ENCODE measurements at regions not wholly inside any gene's neighbourhood (a gene's known extent, or its start where the extent isn't known, plus 50 kb on each side); places are given as distances from the start of the nearest gene placed in this dataset.
"Not testable (repeated sequence)": the region's sequence is repeated elsewhere in the genome, so short reads cannot be mapped to it uniquely, and the experiment has no call there.

DNA sequence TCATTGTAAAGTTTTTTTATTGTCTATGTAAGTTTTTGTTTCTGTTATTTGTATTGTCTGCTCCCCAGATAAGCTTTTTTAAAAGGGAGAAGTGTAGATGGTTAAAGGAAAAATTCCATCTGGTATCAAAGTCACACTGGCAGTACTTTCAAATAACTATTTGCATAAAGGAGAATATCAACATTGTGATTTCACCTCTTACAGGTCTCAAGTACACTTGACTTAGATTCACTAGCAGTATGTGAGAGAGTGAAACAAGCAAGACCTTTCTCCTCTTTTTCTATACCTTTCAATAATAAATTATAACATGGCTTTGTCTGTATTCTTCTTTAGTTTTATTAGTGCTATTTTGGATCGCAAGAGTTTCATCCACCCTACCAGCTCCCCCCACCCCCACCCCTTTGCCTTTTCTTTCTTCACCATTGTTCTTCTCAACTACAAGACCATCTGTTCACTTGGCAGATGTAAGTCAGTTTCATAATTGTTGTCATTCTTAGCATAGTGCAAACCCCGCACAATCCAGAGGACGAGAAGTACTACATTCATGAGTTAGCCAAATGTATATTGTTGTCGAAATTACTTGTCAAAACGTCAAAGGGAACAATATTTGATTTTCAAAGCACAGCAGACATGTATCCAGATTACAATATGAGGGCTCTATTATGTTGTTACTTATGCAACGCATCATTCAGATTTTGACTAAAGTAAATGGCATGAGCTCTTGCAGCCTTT lies 602.7 kb upstream of the FLRT2 start:
- DNase-seq = no peak

DNA sequence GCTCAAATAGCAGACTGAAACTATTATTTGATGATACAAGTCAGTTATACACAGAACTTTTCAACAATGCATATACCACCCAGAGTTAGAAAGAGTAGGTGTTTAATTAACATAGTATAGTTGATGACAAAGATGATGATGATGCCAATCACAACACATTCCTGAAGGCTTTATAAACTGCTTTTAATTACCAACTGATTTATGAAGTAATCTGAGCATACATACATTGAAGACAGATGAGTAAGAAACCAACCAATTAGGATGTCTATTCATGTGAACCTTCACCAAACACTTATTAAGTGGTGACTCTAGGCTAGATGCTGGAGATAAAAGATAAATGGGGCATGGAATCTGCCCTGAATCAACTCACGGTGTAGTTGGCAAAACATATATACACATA lies 600.9 kb upstream of the FLRT2 start:
- no peak for DNase-seq

DNA sequence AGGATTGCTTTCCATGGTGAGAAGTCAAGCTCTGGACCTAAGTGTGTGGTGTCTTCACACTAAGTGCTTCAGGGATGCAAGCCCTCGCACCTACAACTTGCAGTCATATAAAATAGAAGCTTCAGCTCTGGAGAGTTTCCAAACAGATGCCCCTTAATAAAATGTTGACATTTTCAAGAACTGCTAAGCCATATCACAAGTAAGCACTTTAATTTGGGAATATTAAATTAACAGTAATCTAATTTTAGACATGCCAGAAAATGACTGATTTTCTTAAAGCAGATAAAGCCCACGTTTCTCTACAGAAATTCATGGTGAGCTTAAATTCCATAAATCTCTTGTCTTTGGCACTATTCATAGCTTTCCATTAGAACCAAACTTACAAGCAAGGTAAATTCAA lies 600.1 kb upstream of the FLRT2 start:
- no peak for DNase-seq

DNA sequence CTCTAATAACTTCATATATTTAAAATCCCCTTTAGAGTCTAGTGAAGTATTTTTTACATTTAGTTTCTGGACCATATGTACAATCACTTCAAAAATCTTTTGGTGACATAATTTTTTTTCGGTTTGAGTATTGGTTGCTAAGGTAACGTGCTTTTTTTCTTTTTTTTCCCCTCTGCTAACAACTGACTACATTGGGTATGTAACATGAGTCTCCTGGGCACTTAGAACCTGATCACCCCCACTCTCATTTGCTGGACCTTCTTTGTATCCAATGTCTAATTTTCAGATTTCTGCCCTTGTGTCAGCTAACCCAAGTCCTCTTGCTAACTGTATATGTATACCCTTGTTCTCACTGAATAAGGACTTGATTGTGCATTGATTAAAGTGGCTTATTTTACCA lies 592.9 kb upstream of the FLRT2 start:
- DNase-seq = no peak

DNA sequence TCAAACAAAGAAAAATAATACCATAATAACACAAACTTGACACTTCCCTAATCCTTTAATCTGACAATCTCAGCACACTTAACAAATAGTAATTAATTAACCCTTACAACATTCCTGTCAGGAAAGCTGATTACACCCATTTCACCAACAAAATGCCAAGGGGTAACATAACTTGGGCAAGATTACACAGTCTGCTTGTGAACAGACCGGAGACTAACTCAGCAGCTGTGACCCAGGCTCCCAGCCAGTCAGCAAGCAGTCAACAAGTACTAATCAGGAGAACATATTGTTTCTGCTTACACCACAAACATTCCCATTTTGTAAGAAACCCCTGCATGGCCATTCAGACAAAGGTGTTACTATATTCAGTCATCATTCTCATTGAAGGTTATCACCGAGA lies 592.5 kb upstream of the FLRT2 start:
- DNase-seq = no peak

DNA sequence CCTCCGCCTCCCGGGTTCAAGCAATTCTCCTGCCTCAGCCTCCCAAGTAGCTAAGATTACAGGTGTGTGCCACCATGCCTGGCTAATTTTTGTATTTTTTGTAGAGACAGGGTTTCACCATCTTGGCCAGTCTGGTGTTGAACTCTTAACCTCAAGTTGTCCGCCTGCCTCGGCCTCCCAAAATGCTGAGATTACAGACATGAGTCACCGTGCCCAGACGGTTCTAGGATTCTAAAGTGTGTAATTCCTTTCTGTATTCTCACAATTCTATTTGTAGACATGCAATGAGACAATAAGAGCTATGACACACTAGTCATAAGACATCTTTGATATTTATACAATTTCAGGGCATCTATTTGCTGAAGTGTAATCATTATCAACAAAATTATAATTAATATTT lies 585.0 kb upstream of the FLRT2 start:
- not testable (repeated sequence) for DNase-seq

DNA sequence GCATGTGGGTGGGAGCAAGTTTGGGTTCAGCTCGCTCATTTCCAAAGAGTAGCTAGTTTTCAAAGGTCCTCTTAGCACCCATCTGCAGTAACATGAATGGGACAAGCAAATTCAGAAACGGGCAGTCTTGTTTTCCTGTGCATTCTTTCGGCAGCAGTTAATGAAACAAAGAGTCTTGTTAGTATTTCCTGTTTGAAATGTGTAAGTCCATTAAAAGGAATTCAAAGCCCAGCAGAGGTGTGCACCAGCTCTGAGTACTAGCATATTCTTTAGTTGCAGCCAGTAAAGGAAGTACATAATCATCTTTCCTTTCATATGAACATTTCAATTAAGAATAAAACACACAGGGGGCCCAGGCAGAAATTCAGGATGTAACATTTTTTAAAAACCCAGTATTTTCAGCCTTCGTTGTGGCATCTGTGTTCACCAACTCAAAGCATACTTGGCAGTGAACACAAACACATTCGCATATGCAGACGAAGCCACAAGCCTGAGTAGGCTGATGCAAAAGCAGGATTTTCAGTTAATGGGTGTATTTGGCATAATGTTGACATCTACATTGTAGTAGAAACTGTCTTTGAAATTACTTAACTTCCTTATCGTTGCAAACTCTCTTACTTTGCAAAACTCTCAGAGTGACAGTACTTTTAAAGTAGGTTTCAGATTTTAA lies 570.0 kb upstream of the FLRT2 start:
- no peak for DNase-seq

DNA sequence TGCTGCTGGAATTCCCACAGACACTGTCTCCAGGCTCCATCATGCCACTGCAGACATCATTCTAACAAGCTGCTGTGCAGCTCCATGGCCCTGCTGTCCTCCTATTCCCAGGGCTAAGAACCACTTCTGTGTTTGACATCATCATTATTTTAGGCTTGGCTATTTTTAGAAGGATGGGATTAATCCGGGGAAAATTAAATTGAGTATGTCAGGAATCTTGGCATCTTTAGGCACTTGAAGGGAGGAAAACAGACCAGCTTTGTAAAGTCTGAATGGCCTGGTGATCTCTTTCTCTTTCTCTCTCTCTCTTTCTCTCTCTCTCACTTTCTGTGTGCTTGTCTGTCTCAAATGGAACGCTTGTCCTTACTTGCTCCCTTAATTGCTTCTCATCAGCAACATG lies 568.3 kb upstream of the FLRT2 start:
- DNase-seq = no peak

DNA sequence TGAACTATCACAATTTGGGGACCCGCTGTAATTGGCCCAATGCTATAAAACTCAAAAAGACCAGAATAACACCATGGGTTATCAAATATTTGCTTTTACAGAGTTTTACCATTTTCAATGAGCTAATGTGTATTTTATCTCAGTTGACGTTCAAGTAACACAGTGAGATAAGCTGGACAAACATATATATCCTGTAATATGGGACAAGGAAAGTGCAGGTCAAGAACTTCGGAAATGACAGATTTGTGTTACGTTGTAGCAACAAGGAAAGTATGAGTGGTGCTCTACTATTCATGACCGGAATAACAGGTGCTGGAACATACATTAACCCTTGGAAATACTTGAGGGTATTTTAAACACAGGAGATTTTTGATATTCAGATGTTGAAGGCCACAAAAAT lies 566.4 kb upstream of the FLRT2 start:
- no peak for DNase-seq

DNA sequence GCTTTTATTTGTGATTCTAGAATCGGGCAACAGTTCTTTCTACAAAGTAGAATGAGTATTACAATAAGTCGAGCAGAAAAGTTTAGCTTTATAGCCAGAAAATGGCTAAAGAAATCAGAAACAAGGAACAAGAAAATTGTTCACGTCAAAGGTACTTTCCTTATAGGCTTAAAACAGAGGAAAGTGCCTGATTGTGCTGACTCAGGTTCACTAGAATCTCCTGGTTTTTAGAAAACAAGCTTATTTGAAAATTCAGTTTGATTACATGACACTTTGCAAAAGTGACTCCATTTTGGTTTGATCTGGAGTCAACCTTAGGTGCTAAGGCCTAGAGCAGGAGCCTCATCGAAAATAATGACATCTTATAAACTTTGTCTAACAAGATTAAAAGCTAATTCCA lies 564.7 kb upstream of the FLRT2 start:
- no peak for DNase-seq

DNA sequence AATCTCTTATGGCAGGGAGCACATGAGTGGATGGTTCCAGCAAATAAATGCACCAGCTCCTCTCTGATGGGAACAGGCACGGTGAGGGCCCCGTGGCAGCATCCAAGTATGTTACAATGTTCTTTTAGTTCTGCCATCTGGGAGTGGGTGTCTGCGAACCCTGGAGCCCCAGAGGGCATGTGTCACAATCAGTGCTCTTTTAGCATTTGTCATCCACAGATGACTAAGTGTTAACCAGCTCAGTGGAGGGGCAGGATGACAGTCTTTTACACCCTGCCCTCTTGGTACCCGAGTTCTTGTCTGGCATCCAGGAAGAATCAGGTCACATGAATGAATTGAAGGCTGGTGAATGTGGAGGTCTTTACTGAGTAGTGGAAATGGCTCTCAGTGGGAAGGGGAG lies 560.4 kb upstream of the FLRT2 start:
- DNase-seq = no peak

DNA sequence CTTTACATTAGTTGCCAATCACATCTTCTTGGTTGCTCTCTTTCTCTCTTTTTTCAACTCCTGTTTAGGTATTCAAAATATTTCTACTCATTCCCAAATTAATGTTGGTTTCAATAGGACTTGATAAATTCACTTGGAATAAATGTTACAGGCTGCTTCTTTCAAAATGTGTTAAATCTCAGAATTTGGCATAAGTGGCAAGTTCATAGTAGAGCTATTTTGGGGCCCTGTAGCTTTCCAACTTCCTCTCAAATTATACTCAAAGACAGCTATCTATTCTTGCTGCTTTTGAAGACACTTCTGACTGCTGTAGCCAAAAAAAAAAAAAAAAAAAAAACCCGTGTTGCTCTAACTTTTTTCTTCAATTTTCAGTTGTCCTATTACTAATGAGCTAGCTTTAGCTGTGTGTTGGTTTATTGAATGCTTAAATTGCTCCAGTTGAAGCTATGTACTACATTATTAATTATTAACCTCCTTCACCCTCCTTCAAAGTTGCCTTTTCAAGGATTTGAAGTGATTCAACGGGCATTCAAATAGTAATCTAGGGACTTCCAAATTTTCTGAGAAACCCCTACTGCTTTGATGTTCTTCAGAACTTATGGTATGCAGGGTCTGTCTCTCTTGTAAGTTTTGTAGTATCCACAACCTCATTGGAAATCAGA lies 554.6 kb upstream of the FLRT2 start:
- no peak for DNase-seq

DNA sequence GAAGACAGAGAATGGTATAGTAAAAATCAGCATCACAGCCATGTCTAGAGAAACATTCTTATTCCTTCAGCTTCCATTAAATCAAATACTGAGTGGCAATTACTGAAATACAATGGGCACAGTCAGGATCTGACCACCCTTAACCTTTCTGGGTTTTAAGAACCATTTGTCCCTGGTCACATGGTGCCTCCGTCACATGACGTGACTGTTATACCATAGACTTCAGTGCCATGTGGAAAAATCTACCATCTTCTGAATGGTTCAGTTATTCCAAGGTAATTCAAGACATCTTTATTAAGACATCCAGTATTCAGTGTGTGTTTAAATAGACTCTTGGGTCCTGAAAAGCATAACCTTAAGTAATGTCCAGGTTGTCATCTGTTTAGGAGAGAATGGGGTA lies 553.1 kb upstream of the FLRT2 start:
- no peak for DNase-seq

DNA sequence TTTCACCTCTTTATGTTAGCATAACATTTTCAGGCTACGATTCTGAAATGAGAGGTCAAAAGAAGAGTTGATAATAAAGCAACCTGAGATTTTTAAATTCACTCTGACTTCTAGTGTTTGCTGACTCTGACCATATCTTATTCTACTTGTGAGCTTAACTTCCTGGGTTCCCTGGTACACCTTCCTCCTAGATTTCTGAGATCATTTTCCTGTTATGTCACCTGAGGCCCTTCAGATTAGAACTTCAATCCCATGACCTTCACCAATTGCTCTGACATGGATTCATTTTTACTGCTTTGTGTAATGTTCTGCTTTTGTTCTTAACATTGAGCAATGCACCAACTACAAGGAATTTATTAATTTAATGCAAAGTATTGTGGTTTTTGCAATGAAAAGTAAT lies 542.9 kb upstream of the FLRT2 start:
- DNase-seq = no peak

DNA sequence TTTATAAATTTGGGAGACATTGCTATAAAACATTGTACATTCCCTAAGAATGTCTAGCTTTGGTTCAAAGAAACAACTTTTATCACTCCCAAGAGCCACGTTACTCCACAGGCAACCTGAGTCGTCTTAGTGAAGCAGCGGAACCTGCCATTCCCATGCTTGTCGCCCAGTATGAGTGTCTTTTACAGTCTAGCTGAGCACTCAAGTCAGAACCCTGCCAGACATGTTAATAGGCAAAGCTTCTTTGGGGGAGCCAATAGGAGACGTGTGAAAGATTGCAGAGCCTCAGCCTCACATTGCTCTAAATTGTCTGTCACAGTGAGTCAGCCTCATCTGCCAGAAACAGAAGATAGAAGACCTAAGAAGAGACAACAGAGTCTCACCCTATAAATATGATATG lies 541.6 kb upstream of the FLRT2 start:
- DNase-seq = no peak

DNA sequence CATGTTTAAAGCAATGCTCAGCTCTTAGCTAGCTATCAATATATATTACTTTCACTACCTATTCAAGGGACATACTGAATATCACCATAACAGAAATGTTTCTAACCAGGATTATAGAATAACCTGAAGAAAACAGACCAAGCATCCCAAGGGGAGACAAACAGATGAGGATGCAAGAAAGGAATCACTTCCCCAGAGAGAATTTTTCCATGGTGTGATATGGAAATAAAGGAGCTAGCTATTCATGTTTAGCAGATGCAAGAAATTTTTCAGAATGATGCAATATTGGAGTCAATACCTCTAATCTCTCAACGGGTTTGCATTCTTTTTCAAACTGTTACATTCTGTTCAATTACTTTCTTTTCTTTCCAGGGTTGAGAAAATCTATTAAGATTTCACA lies 538.9 kb upstream of the FLRT2 start:
- DNase-seq = no peak

DNA sequence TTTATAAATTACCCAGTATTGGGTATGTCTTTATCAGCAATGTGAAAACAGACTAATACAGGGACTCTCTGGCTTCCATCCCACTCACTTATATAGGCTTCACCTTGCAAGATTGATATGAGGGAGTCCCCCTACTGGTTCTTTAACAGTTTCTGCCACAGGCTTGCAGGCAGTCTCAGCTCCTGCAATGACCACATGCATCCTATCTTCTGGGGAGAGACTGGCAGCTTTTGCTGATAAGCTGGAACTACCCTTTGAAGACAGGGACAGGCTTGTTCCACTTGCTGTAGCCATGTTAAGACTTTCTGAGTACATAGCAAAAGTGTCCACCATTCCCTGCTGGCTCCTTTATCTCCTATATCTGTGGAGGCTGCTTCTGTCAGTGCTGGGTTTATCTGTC lies 531.7 kb upstream of the FLRT2 start:
- DNase-seq = no peak

DNA sequence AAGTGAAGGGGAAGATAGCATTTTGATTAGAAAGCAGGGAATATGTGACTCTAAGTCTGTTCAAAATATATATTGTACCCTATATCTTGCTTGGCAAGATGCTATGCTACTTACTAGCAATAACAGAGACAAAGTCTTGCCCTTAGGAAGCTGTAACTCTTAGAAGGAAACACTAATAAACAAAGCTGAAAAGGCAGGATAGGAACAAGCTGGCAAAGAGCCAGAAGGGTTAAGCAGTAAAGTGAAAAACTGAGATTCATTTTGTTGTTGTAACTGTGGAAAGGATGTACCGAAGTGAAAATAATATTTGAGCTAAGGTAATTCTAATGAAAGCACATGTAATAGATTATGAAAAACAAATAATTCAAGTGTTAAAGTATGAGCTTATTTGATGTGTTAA lies 527.1 kb upstream of the FLRT2 start:
- no peak for DNase-seq

DNA sequence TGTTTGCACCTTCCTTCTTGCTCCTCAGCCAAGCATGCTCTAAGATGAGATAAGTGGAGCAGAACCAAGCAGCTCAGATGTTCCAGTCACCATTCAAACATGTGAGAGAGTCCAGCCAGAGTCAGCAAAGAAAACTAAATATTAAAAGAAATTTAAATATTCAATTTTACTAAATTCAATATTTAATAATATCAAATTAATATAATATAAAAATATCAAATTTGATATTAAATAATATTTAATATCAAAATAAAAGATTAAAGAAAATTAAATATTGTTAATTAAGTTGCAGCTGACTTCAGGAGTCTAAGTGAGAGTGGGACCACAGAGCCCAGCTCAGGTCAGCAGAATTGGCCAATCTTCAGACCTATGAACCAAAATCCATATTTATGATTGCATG lies 526.1 kb upstream of the FLRT2 start:
- DNase-seq = no peak

DNA sequence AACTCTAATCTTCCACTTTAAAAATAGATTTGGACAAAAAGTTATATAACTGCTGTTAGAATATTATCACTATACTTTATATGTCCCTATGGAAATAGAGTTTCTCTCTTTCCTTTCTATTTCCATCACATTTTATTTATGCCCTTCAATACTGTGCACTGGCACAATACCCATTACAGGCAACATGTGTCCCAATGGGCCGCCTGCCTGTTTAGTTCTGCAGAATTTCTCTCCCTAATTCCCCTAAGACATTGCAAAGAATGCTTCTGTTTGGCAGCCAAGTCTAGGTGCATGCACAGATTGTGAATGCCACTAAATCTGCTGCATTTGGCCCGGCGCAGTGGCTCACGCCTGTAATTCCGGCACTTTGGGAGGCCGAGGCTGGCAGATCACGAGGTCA lies 520.4 kb upstream of the FLRT2 start:
- DNase-seq = no peak

DNA sequence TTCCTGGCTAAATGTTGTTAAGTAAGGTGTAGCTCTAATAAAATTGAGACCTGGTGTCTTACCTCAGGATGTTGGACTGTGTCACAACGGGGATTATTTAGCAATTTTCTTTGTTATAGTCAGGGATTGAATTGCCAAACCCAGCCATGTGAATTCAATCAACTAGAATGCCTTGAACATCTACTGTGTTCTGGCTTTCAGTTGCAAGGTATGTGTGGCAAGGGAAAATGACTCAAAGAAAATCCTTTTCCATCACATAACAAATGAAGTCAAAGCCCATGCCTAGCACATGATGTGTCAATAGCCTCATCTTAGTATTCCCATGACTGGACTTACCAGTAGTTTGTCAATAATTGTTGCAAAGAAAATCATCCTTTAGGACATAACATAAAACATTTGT lies 519.8 kb upstream of the FLRT2 start:
- no peak for DNase-seq

DNA sequence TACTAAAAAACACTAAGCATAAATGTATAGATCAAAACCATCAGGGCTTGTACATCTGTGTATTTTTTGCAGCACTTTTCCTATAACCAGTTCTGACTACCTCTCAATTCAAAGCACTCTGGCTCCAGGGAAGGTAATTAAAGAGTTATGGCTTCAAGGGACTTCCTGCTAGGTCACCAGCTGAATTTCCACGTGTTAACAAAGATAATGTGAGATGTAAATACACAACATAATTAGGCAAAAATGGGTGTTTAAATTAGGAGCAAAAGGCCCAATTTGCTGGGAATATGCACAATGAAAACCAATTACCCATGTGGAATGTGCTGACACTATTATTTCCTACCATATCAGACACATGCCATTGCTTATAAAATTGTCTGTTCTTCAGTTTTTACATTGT lies 513.4 kb upstream of the FLRT2 start:
- no peak for DNase-seq

DNA sequence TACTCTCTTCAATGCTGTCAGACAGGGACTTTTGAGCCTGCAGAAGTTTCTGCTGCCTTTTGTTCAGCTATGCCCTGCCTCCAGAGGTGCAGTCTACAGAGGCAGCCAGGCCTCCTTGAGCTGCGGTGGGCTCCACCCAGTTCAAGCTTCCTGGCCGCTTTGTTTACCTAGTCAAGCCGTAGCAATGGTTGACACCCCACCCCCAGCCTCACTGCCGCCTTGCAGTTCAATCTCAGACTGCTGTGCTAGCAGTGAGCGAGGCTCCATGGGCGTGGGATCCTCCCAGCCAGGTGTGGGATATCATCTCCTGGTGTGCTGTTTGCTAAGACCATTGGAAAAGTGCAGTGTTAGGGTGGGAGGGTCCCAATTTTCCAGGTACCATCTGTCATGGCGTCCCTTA lies 506.1 kb upstream of the FLRT2 start:
- not testable (repeated sequence) for DNase-seq

DNA sequence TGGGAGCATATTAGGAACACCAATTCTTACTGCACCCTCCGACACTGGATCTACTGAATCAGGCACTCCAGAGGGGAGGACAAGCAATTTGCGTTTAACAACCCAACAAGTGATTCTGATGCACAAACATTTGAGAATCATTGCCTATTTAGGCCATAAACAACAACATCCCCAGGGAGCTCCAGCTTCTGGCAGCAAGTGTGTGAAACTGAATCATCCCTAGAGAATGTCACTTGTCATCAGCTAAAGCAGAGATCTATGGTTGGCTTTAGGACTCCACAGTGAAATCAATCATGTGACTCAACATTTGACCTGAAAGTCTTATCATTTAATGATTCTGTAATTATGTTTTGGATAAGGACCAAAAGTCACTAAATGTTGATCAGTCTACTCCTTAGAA lies 505.0 kb upstream of the FLRT2 start:
- DNase-seq = no peak

All from left kidney (tissue), 1 donor.